ENCODE measurements at regions not wholly inside any gene's neighbourhood (a gene's known extent, or its start where the extent isn't known, plus 50 kb on each side); places are given as distances from the start of the nearest gene placed in this dataset.

DNA sequence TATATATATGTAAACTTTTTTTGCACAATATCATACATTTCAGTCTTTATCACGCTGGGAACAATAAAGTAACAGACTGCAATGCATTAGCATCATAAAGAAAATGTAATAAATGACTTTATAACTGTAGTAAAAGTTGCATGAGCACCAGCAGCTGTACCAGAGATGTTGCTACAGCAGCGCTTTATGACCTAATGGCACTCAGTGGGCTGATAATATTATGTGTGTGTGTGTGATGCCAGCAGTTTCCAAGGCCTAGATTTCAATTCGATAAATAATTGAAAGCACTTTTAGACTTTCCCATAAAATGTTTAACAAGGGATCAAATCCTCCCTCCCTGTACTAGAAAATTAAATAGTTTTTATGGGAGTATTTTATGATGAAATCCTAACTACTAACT is 367.6 kb upstream of the AGA start:
- TF ChIP-seq, protein P1, sequence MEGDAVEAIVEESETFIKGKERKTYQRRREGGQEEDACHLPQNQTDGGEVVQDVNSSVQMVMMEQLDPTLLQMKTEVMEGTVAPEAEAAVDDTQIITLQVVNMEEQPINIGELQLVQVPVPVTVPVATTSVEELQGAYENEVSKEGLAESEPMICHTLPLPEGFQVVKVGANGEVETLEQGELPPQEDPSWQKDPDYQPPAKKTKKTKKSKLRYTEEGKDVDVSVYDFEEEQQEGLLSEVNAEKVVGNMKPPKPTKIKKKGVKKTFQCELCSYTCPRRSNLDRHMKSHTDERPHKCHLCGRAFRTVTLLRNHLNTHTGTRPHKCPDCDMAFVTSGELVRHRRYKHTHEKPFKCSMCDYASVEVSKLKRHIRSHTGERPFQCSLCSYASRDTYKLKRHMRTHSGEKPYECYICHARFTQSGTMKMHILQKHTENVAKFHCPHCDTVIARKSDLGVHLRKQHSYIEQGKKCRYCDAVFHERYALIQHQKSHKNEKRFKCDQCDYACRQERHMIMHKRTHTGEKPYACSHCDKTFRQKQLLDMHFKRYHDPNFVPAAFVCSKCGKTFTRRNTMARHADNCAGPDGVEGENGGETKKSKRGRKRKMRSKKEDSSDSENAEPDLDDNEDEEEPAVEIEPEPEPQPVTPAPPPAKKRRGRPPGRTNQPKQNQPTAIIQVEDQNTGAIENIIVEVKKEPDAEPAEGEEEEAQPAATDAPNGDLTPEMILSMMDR (IDR thresholded peaks at IDR 0.05): no peak
- no peak for TF ChIP-seq POLR2AphosphoS5 (IDR thresholded peaks at IDR 0.05)
- TF ChIP-seq EP300 (IDR thresholded peaks at IDR 0.05): no peak

All from esophagus muscularis mucosa (tissue), 4 donors.